H7 (cell line): ENCODE measurements at regions not wholly inside any gene's neighbourhood (a gene's known extent, or its start where the extent isn't known, plus 50 kb on each side); places are given as distances from the start of the nearest gene placed in this dataset.

Experiments used
- DNase-seq: peaks from one replicate; pipeline ENCODE4 v3.0.0; 2012
- H3K27me3 ChIP-seq: 2 replicates; pipeline ENCODE4 v1.6.0; 2011; ENCODE audit warnings: mild to moderate bottlenecking, low read length; ENCODE audit not compliant: control insufficient read depth, insufficient read depth
- H3K36me3 ChIP-seq: replicated peaks from 2 replicates; pipeline ENCODE4 v1.5.1; 2011; ENCODE audit warnings: low read length; ENCODE audit not compliant: control insufficient read depth, insufficient read depth
- H3K4me3 ChIP-seq: 2 replicates; pipeline ENCODE4 v1.5.1; 2011; ENCODE audit warnings: low read depth, mild to moderate bottlenecking, control low read depth, low read length, moderate library complexity; ENCODE audit not compliant: insufficient read depth

- DNase-seq, result no peak
- Histone ChIP-seq H3K4me3 (no peak overlapping the region), H3K27me3 (no peaks in the 10 kb centered on the region), H3K36me3 (no peaks in the 10 kb centered on the region)
Observed at GRCh38 chr3:40624189-40624769, 99.5 kb downstream of the ZNF621 start.

GRCh38 chr3:40627095-40627494, 102.3 kb downstream of the ZNF621 start:
- Histone ChIP-seq H3K27me3 (no peaks in the 10 kb centered on the region), H3K4me3 (no peak overlapping the region), H3K36me3 (no peaks in the 10 kb centered on the region)
- DNase-seq, result no peak

GRCh38 chr3:40628984-40629383, 104.2 kb downstream of the ZNF621 start:
- Histone ChIP-seq H3K4me3 (no peak overlapping the region), H3K36me3 (no peaks in the 10 kb centered on the region), H3K27me3 (no peaks in the 10 kb centered on the region)
- DNase-seq, result no peak

- no peaks in the 10 kb centered on the region for H3K36me3 ChIP-seq
- H3K27me3 ChIP-seq, result no peaks in the 10 kb centered on the region
- no peak for DNase-seq
- no peak overlapping the region for H3K4me3 ChIP-seq
Observed at GRCh38 chr3:40631341-40631995, 106.7 kb downstream of the ZNF621 start.

GRCh38 chr3:40637906-40638305, 113.1 kb downstream of the ZNF621 start:
- no peaks in the 10 kb centered on the region for H3K27me3 ChIP-seq
- DNase-seq, result no peak
- H3K4me3 ChIP-seq, result no peak overlapping the region
- no peaks in the 10 kb centered on the region for H3K36me3 ChIP-seq

- H3K27me3 ChIP-seq, result no peaks in the 10 kb centered on the region
- H3K4me3 ChIP-seq, result no peak overlapping the region
- no peak for DNase-seq
- no peaks in the 10 kb centered on the region for H3K36me3 ChIP-seq
Observed at GRCh38 chr3:40639006-40639405, 114.2 kb downstream of the ZNF621 start.

- no peak overlapping the region for H3K4me3 ChIP-seq
- peak; percentile 8 for DNase-seq
- H3K27me3 ChIP-seq, result no peaks in the 10 kb centered on the region
- no peaks in the 10 kb centered on the region for H3K36me3 ChIP-seq
Observed at GRCh38 chr3:40642812-40643211, 118.1 kb downstream of the ZNF621 start.

- Histone ChIP-seq H3K36me3 (no peaks in the 10 kb centered on the region), H3K4me3 (no peak overlapping the region), H3K27me3 (no peaks in the 10 kb centered on the region)
- no peak for DNase-seq
Observed at GRCh38 chr3:40645883-40646282, 121.1 kb downstream of the ZNF621 start.

- H3K4me3 ChIP-seq, result no peak overlapping the region
- no peaks in the 10 kb centered on the region for H3K36me3 ChIP-seq
- DNase-seq, result no peak
- no peaks in the 10 kb centered on the region for H3K27me3 ChIP-seq
Observed at GRCh38 chr3:40649346-40649745, 124.6 kb downstream of the ZNF621 start.

GRCh38 chr3:40652072-40652471, 127.3 kb downstream of the ZNF621 start:
- no peaks in the 10 kb centered on the region for H3K36me3 ChIP-seq
- DNase-seq, result no peak
- H3K27me3 ChIP-seq, result no peaks in the 10 kb centered on the region
- H3K4me3 ChIP-seq, result no peak overlapping the region

- DNase-seq, result no peak
- H3K36me3 ChIP-seq, result no peaks in the 10 kb centered on the region
- no peaks in the 10 kb centered on the region for H3K27me3 ChIP-seq
- H3K4me3 ChIP-seq, result no peak overlapping the region
Observed at GRCh38 chr3:40653001-40653400, 128.2 kb downstream of the ZNF621 start.

- H3K4me3 ChIP-seq, result no peak overlapping the region
- H3K27me3 ChIP-seq, result no peaks in the 10 kb centered on the region
Observed at GRCh38 chr3:40653878-40654277, 129.1 kb downstream of the ZNF621 start.

GRCh38 chr3:40655551-40655950, 130.8 kb downstream of the ZNF621 start:
- Histone ChIP-seq H3K4me3 (no peak overlapping the region), H3K36me3 (no peaks in the 10 kb centered on the region), H3K27me3 (no peaks in the 10 kb centered on the region)
- DNase-seq, result no peak

More at GRCh38 chr3:40653878-40654277, 129.1 kb downstream of the ZNF621 start:
- H3K36me3 ChIP-seq, result no peaks in the 10 kb centered on the region
- DNase-seq, result no peak

GRCh38 chr3:40657623-40658022, 132.9 kb downstream of the ZNF621 start:
- no peak for DNase-seq

GRCh38 chr3:40658305-40658704, 133.5 kb downstream of the ZNF621 start:
- no peaks in the 10 kb centered on the region for H3K36me3 ChIP-seq
- no peak overlapping the region for H3K4me3 ChIP-seq
- no peaks in the 10 kb centered on the region for H3K27me3 ChIP-seq
- no peak for DNase-seq

More at GRCh38 chr3:40657623-40658022, 132.9 kb downstream of the ZNF621 start:
- no peaks in the 10 kb centered on the region for H3K27me3 ChIP-seq
- H3K36me3 ChIP-seq, result no peaks in the 10 kb centered on the region
- H3K4me3 ChIP-seq, result no peak overlapping the region
